Gastroesophageal sphincter (tissue), 4 donors: ENCODE measurements at regions not wholly inside any gene's neighbourhood (a gene's known extent, or its start where the extent isn't known, plus 50 kb on each side); places are given as distances from the start of the nearest gene placed in this dataset.

Experiments used
- ATAC-seq: fragments of 150-250 bp; one replicate; pipeline ENCODE4 v1.9.1; 2016; ENCODE audit warnings: mild to moderate bottlenecking, moderate library complexity
- H3K27ac ChIP-seq, 4 donors: fragments of 200-600 bp; sonication (generic) in 3 of 4; 1 replicate in 3 of 4; 2 replicates in 1 of 4; pipeline ENCODE4 v1.5.1; 2016 to 2019
- H3K27me3 ChIP-seq: fragments of 200-600 bp; sonication (generic); one replicate; pipeline ENCODE4 v1.5.1; 2019
- H3K36me3 ChIP-seq, 2 donors: fragments of 200-600 bp; sonication (generic); one replicate each; pipeline ENCODE4 v1.5.1; 2019; ENCODE audit warnings: control low read depth in 1 of 2
- H3K4me1 ChIP-seq, 3 donors: fragments of 200-600 bp; sonication (generic); 1 replicate in 2 of 3; 2 replicates in 1 of 3; pipeline ENCODE4 v1.5.1; 2016 to 2019; ENCODE audit warnings: control low read depth in 2 of 3
- H3K4me3 ChIP-seq, 2 donors: fragments of 200-600 bp; sonication (generic); one replicate each; pipeline ENCODE4 v1.5.1; 2019; ENCODE audit warnings: mild to moderate bottlenecking in 1 of 2, moderate library complexity in 1 of 2
- H3K9me3 ChIP-seq, 3 donors: fragments of 200-600 bp; sonication (generic); one replicate each; pipeline ENCODE4 v1.5.1; 2017 to 2019; ENCODE audit warnings: control low read depth in 2 of 3
- CTCF ChIP-seq, 4 experiments: fragments of 200-600 bp in 2 of 4; fragments of 450-650 bp in 2 of 4; sonication (generic) in 1 of 4; IDR thresholded peaks; one replicate each; pipeline ENCODE4 v1.5.1; 2017 to 2019; ENCODE audit warnings: antibody characterized with exemption in 4 of 4, mild to moderate bottlenecking in 2 of 4, moderate library complexity in 2 of 4
- EP300 ChIP-seq: sonication (generic); formaldehyde crosslinking; IDR thresholded peaks from one replicate; pipeline ENCODE4 v1.6.1; 2017; ENCODE audit warnings: antibody characterized with exemption, mild to moderate bottlenecking
- POLR2A ChIP-seq, 2 donors: fragments of 450-650 bp; IDR thresholded peaks; one replicate each; pipeline ENCODE4 v1.6.1; 2017; ENCODE audit warnings: antibody characterized with exemption in 2 of 2, mild to moderate bottlenecking in 2 of 2, moderate library complexity in 1 of 2
- POLR2AphosphoS5 ChIP-seq: sonication (generic); formaldehyde crosslinking; IDR thresholded peaks from one replicate; pipeline ENCODE4 v1.6.1; 2017; ENCODE audit warnings: antibody characterized with exemption
- WGBS, 2 donors: methylation state at CpG; one replicate each; pipeline ENCODE4 v1.1.5; 2018; ENCODE audit warnings: low coverage in 1 of 2; 5-methylcytosine and 5-hydroxymethylcytosine counted together

GRCh38 chr2:37529830-37530415 lies 141.5 kb downstream of the CDC42EP3 start:
- 20 to 31% methylated on average over 1 of the region's 1 CpG for WGBS, 2 donors
- ATAC-seq = no peak
- H3K27ac ChIP-seq = peak overlapping the region in 2 of 4 donors; percentile 26 to 41
- H3K27me3 ChIP-seq = no peaks in the 10 kb centered on the region
- peaks cover 0 to 48% (median 8%) of the 10 kb centered on the region in 3 donors for H3K4me1 ChIP-seq
- H3K4me3 ChIP-seq = no peak overlapping the region
- H3K9me3 ChIP-seq = no peaks in the 10 kb centered on the region
- no peak for TF ChIP-seq POLR2AphosphoS5
- no peak for TF ChIP-seq EP300
- TF ChIP-seq CTCF (IDR thresholded peaks at IDR 0.05) = no peak
- TF ChIP-seq POLR2A (IDR thresholded peaks at IDR 0.05) = no peak
- H3K36me3 ChIP-seq = no peaks in the 10 kb centered on the region

GRCh38 chr2:37532503-37532902 lies 138.9 kb downstream of the CDC42EP3 start:
- Histone ChIP-seq H3K4me3 (no peak overlapping the region), H3K4me1 (peaks cover 0 to 31% (median 5%) of the 10 kb centered on the region in 3 donors), H3K27ac (no peak overlapping the region), H3K36me3 (no peaks in the 10 kb centered on the region), H3K9me3 (no peaks in the 10 kb centered on the region), H3K27me3 (no peaks in the 10 kb centered on the region)
- TF ChIP-seq POLR2AphosphoS5 (no peak), POLR2A (IDR thresholded peaks at IDR 0.05) (no peak), EP300 (no peak)
- 100% methylated on average over 1 to 2 of the region's 2 CpGs for WGBS, 2 donors
- ATAC-seq = no peak

- 93 to 96% methylated on average over 2 to 5 of the region's 5 CpGs for WGBS, 2 donors
- no peak for ATAC-seq
- no peak overlapping the region for H3K4me3 ChIP-seq
- H3K27me3 ChIP-seq = no peaks in the 10 kb centered on the region
- H3K9me3 ChIP-seq = no peaks in the 10 kb centered on the region
- TF ChIP-seq CTCF (IDR thresholded peaks at IDR 0.05) = no peak
- no peak for TF ChIP-seq POLR2AphosphoS5
- no peak for TF ChIP-seq POLR2A (IDR thresholded peaks at IDR 0.05)
- TF ChIP-seq EP300 = no peak
- no peaks in the 10 kb centered on the region for H3K4me1 ChIP-seq
- no peaks in the 10 kb centered on the region for H3K36me3 ChIP-seq
- no peak overlapping the region for H3K27ac ChIP-seq
These were observed 134.1 kb downstream of the CDC42EP3 start for GRCh38 chr2:37537316-37537715.

- Histone ChIP-seq H3K4me1 (no peaks in the 10 kb centered on the region), H3K4me3 (no peak overlapping the region), H3K27ac (no peak overlapping the region), H3K27me3 (no peaks in the 10 kb centered on the region), H3K9me3 (no peaks in the 10 kb centered on the region), H3K36me3 (no peaks in the 10 kb centered on the region)
- TF ChIP-seq POLR2AphosphoS5 = no peak
- no peak for TF ChIP-seq POLR2A (IDR thresholded peaks at IDR 0.05)
- TF ChIP-seq EP300 = no peak
- no peak for TF ChIP-seq CTCF (IDR thresholded peaks at IDR 0.05)
- no peak for ATAC-seq
- 75 to 90% methylated on average over 4 to 5 of the region's 5 CpGs for WGBS, 2 donors
These were observed 129.9 kb downstream of the CDC42EP3 start for GRCh38 chr2:37541516-37541915.

GRCh38 chr2:37543999-37544557 lies 127.4 kb downstream of the CDC42EP3 start:
- Histone ChIP-seq H3K27ac (no peak overlapping the region), H3K27me3 (no peaks in the 10 kb centered on the region), H3K4me1 (no peaks in the 10 kb centered on the region), H3K9me3 (no peaks in the 10 kb centered on the region), H3K4me3 (no peak overlapping the region), H3K36me3 (no peaks in the 10 kb centered on the region)
- no peak for ATAC-seq
- 74 to 84% methylated on average over 4 of the region's 4 CpGs for WGBS, 2 donors
- TF ChIP-seq EP300 = no peak
- TF ChIP-seq POLR2AphosphoS5 = no peak
- TF ChIP-seq CTCF (IDR thresholded peaks at IDR 0.05) = no peak
- no peak for TF ChIP-seq POLR2A (IDR thresholded peaks at IDR 0.05)
